H9 (cell line): ENCODE measurements at regions not wholly inside any gene's neighbourhood (a gene's known extent, or its start where the extent isn't known, plus 50 kb on each side); places are given as distances from the start of the nearest gene placed in this dataset.

Source experiments
- DNase-seq: peaks from one replicate; pipeline ENCODE4 v3.0.0-alpha.2; 2017
- H2AFZ ChIP-seq: one replicate; pipeline ENCODE4 v1.6.1; 2013; ENCODE audit warnings: mild to moderate bottlenecking, low read length, control low read depth, moderate library complexity
- H2AK5ac ChIP-seq: 2 replicates; pipeline ENCODE4 v1.6.1; 2013; ENCODE audit warnings: low read length, control low read depth, mixed read lengths; ENCODE audit not compliant: insufficient read length
- H2BK120ac ChIP-seq: one replicate; pipeline ENCODE4 v1.6.1; 2013; ENCODE audit warnings: low read depth, mild to moderate bottlenecking, low read length, control low read depth, inconsistent platforms; ENCODE audit not compliant: poor library complexity, severe bottlenecking
- H2BK12ac ChIP-seq: 2 replicates; pipeline ENCODE4 v1.6.1; 2013; ENCODE audit warnings: low read length, control low read depth, mixed read lengths, low read depth; ENCODE audit not compliant: insufficient read length
- H2BK15ac ChIP-seq: 2 replicates; pipeline ENCODE4 v1.6.1; 2013; ENCODE audit warnings: low read depth, low read length, control low read depth
- H2BK20ac ChIP-seq: one replicate; pipeline ENCODE4 v1.6.1; 2013; ENCODE audit warnings: low read depth, mild to moderate bottlenecking, low read length, control low read depth, inconsistent platforms; ENCODE audit not compliant: poor library complexity, severe bottlenecking
- H2BK5ac ChIP-seq: 2 replicates; pipeline ENCODE4 v1.6.1; 2013; ENCODE audit warnings: low read length, control low read depth, mixed read lengths; ENCODE audit not compliant: insufficient read length
- H3K14ac ChIP-seq: 2 replicates; pipeline ENCODE4 v1.6.1; 2013; ENCODE audit warnings: low read length, control low read depth; ENCODE audit not compliant: insufficient read depth
- H3K18ac ChIP-seq: 2 replicates; pipeline ENCODE4 v1.6.1; 2013; ENCODE audit warnings: low read depth, mild to moderate bottlenecking, mixed read lengths, low read length, control low read depth; ENCODE audit not compliant: insufficient read length
- H3K23ac ChIP-seq: 2 replicates; pipeline ENCODE4 v1.6.1; 2013; ENCODE audit warnings: low read length, control low read depth, mixed read lengths, low read depth; ENCODE audit not compliant: insufficient read length
- H3K23me2 ChIP-seq: 2 replicates; pipeline ENCODE4 v1.6.1; 2013; ENCODE audit warnings: low read depth, mild to moderate bottlenecking, mixed read lengths, low read length, control low read depth; ENCODE audit not compliant: insufficient read length, poor library complexity, severe bottlenecking
- H3K27ac ChIP-seq: 2 replicates; pipeline ENCODE4 v1.5.1; 2013; ENCODE audit warnings: low read length, control low read depth, mixed read lengths, low read depth; ENCODE audit not compliant: insufficient read length
- H3K27me3 ChIP-seq: 2 replicates; pipeline ENCODE4 v1.6.1; 2013; ENCODE audit warnings: low read length, control low read depth, inconsistent platforms; ENCODE audit not compliant: insufficient read depth
- H3K4ac ChIP-seq: 2 replicates; pipeline ENCODE4 v1.6.1; 2013; ENCODE audit warnings: low read depth, mild to moderate bottlenecking, control low read depth, inconsistent platforms, low read length, moderate library complexity
- H3K4me1 ChIP-seq: 2 replicates; pipeline ENCODE4 v1.6.1; 2013; ENCODE audit warnings: low read length, control low read depth, inconsistent platforms; ENCODE audit not compliant: insufficient read depth
- H3K4me2 ChIP-seq: 2 replicates; pipeline ENCODE4 v1.6.1; 2013; ENCODE audit warnings: low read length, control low read depth, mixed read lengths; ENCODE audit not compliant: insufficient read length, insufficient read depth
- H3K56ac ChIP-seq: 2 replicates; pipeline ENCODE4 v1.6.1; 2013; ENCODE audit warnings: low read depth, mild to moderate bottlenecking, mixed read lengths, low read length, control low read depth; ENCODE audit not compliant: insufficient read length
- H3K79me1 ChIP-seq: 2 replicates; pipeline ENCODE4 v1.6.1; 2013; ENCODE audit warnings: low read depth, mild to moderate bottlenecking, moderate library complexity, low read length, control low read depth, inconsistent platforms; ENCODE audit not compliant: insufficient read depth, poor library complexity, severe bottlenecking
- H3K79me2 ChIP-seq: 2 replicates; pipeline ENCODE4 v1.6.1; 2013; ENCODE audit warnings: low read length, control low read depth, inconsistent platforms; ENCODE audit not compliant: insufficient read depth
- H3K9ac ChIP-seq: 2 replicates; pipeline ENCODE4 v1.6.1; 2013; ENCODE audit warnings: low read length, control low read depth, mixed read lengths; ENCODE audit not compliant: insufficient read length; ENCODE audit errors: extremely low read depth
- H3K9me3 ChIP-seq: one replicate; pipeline ENCODE4 v1.6.1; 2013; ENCODE audit warnings: low read depth, low read length, inconsistent platforms; ENCODE audit not compliant: control insufficient read depth
- H3T11ph ChIP-seq: one replicate; pipeline ENCODE4 v1.6.1; 2013; ENCODE audit warnings: mild to moderate bottlenecking, low read length, control low read depth, inconsistent platforms
- H4K20me1 ChIP-seq: one replicate; pipeline ENCODE4 v1.6.1; 2013; ENCODE audit not compliant: control insufficient read depth, insufficient read length, insufficient read depth
- H4K5ac ChIP-seq: 2 replicates; pipeline ENCODE4 v1.6.1; 2013; ENCODE audit warnings: low read depth, mild to moderate bottlenecking, mixed read lengths, low read length, control low read depth; ENCODE audit not compliant: insufficient read length
- H4K8ac ChIP-seq: replicated peaks from 2 replicates; pipeline ENCODE4 v1.6.1; 2013; ENCODE audit warnings: low read length, control low read depth, mixed read lengths, low read depth; ENCODE audit not compliant: insufficient read length
- H4K91ac ChIP-seq: 2 replicates; pipeline ENCODE4 v1.6.1; 2013; ENCODE audit warnings: low read depth, mild to moderate bottlenecking, moderate library complexity, mixed read lengths, low read length, control low read depth; ENCODE audit not compliant: insufficient read length
- H3K27ac Mint-ChIP-seq, 3 experiments: 2 replicates in 2 of 3; 3 replicates in 1 of 3; pipeline ENCODE4 v1.8.0; 2020 to 2021; ENCODE audit warnings: mixed read lengths in 3 of 3, mild to moderate bottlenecking in 1 of 3, moderate library complexity in 1 of 3
- H3K27me3 Mint-ChIP-seq: 2 replicates; pipeline ENCODE4 v1.8.0; 2021; ENCODE audit warnings: low read depth, mild to moderate bottlenecking, moderate library complexity, mixed read lengths
- H3K36me3 Mint-ChIP-seq, 3 experiments: 2 replicates in 2 of 3; 3 replicates in 1 of 3; pipeline ENCODE4 v1.8.0; 2020 to 2021; ENCODE audit warnings: low read depth in 3 of 3, mixed read lengths in 3 of 3; ENCODE audit not compliant: insufficient read depth in 1 of 3
- H3K4me1 Mint-ChIP-seq, 2 experiments: 2 replicates each; pipeline ENCODE4 v1.8.0; 2020; ENCODE audit warnings: mixed read lengths in 2 of 2
- H3K4me3 Mint-ChIP-seq, 2 experiments: 2 replicates in 1 of 2; 3 replicates in 1 of 2; pipeline ENCODE4 v1.8.0; 2020 to 2021; ENCODE audit warnings: mild to moderate bottlenecking in 2 of 2, mixed read lengths in 2 of 2, moderate library complexity in 1 of 2
- H3K9me3 Mint-ChIP-seq, 2 experiments: 2 replicates in 1 of 2; 3 replicates in 1 of 2; pipeline ENCODE4 v1.8.0; 2020; ENCODE audit warnings: mild to moderate bottlenecking in 2 of 2, mixed read lengths in 2 of 2, moderate library complexity in 1 of 2
- WGBS: extraction: QIAGEN DNeasy Blood & Tissue Kit; methylation state at CpG from one replicate; pipeline ENCODE4 v1.1.7; 2013; ENCODE audit warnings: missing lambda C conversion rate, low lambda C conversion rate, mixed read lengths; ENCODE audit not compliant: insufficient read length; ENCODE audit errors: extremely low coverage; 5-methylcytosine and 5-hydroxymethylcytosine counted together
- TF ChIP-seq, protein P1 (sequence below): fragments of 200-600 bp; sonication (generic); conservative IDR thresholded peaks from 3 replicates; pipeline ENCODE4 v1.8.0; 2021; ENCODE audit warnings: antibody characterized with exemption, mild to moderate bottlenecking

DNA sequence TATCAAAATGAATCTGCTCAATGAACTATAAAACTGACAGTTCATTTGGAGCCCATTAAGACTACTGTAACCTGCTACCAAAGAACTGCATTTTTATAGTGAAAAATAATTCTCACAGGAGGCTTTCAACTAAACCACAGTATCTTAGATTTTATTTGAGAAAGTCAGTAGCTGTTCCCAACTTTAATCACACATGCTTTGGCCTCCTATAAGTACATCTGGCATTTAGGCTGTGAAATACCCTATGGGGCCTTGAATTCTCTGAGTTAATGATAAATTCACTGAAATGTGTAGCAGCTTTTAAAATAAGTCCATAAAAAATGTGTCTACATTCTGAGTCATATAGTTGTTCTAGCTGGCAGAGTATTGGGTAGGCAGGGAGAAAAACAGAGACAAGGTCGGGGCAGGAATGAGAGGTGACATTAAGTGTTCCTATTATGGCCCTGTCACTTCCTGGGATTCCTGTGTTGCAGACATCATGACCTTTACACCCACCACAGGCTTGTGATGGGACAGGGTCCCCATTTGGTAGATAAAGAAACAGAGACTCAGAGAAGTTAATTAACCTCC lies 588.8 kb downstream of the REEP3 start:
- Histone ChIP-seq H3K9me3 (no peaks in the 10 kb centered on the region), H4K20me1 (no peaks in the 10 kb centered on the region), H3K56ac (no peak overlapping the region), H3K4me2 (no peak overlapping the region), H3K23me2 (no peaks in the 10 kb centered on the region), H4K8ac (no peak overlapping the region), H3K79me2 (no peaks in the 10 kb centered on the region), H3K14ac (no peak overlapping the region), H3K79me1 (no peaks in the 10 kb centered on the region), H3T11ph (no peak overlapping the region), H2AFZ (no peak overlapping the region), H2BK15ac (no peak overlapping the region), H3K4me1 (peaks cover 4% of the 10 kb centered on the region; the same call in 1 of the 2 replicates), H3K18ac (no peak overlapping the region), H4K91ac (no peak overlapping the region), H2AK5ac (no peak overlapping the region), H3K9ac (no peak overlapping the region), H2BK20ac (no peak overlapping the region), H2BK12ac (no peak overlapping the region), H3K4ac (no peak overlapping the region), H3K27ac (no peak overlapping the region), H2BK5ac (no peak overlapping the region), H2BK120ac (no peak overlapping the region), H4K5ac (no peak overlapping the region), H3K27me3 (no peaks in the 10 kb centered on the region), H3K23ac (no peak overlapping the region)
- H3K4me1 Mint-ChIP-seq = peaks cover 7 to 9% of the 10 kb centered on the region in 2 experiments
- no peak for DNase-seq
- H3K27ac Mint-ChIP-seq = no peak overlapping the region
- H3K27me3 Mint-ChIP-seq = no peaks in the 10 kb centered on the region
- H3K4me3 Mint-ChIP-seq = no peak overlapping the region
- TF ChIP-seq, protein P1, sequence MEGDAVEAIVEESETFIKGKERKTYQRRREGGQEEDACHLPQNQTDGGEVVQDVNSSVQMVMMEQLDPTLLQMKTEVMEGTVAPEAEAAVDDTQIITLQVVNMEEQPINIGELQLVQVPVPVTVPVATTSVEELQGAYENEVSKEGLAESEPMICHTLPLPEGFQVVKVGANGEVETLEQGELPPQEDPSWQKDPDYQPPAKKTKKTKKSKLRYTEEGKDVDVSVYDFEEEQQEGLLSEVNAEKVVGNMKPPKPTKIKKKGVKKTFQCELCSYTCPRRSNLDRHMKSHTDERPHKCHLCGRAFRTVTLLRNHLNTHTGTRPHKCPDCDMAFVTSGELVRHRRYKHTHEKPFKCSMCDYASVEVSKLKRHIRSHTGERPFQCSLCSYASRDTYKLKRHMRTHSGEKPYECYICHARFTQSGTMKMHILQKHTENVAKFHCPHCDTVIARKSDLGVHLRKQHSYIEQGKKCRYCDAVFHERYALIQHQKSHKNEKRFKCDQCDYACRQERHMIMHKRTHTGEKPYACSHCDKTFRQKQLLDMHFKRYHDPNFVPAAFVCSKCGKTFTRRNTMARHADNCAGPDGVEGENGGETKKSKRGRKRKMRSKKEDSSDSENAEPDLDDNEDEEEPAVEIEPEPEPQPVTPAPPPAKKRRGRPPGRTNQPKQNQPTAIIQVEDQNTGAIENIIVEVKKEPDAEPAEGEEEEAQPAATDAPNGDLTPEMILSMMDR = no peak
- no CpG with 5 or more reads among the region's 1 CpG for WGBS
- H3K36me3 Mint-ChIP-seq = no peaks in the 10 kb centered on the region; a peak in 1 of 7 replicates
- no peaks in the 10 kb centered on the region; a peak in 1 of 5 replicates for H3K9me3 Mint-ChIP-seq
